Esophagus (tissue), 2 donors: ENCODE measurements at regions not wholly inside any gene's neighbourhood (a gene's known extent, or its start where the extent isn't known, plus 50 kb on each side); places are given as distances from the start of the nearest gene placed in this dataset.

Source experiments
- H3K27ac ChIP-seq, 2 donors: one replicate each; pipeline ENCODE4 v1.5.1; 2013; ENCODE audit warnings: low read depth in 2 of 2, mild to moderate bottlenecking in 2 of 2, inconsistent platforms in 1 of 2, low read length in 1 of 2, moderate library complexity in 1 of 2
- H3K27me3 ChIP-seq, 2 donors: one replicate each; pipeline ENCODE4 v1.6.1; 2013; ENCODE audit warnings: low read length in 2 of 2, control low read depth in 1 of 2, mild to moderate bottlenecking in 1 of 2; ENCODE audit not compliant: insufficient read depth in 2 of 2, control insufficient read depth in 1 of 2
- H3K36me3 ChIP-seq, 2 donors: one replicate each; pipeline ENCODE4 v1.6.1; 2013; ENCODE audit warnings: low read length in 1 of 2; ENCODE audit not compliant: control insufficient read depth in 2 of 2, insufficient read depth in 2 of 2
- H3K4me1 ChIP-seq, 2 donors: one replicate each; pipeline ENCODE4 v1.6.1; 2013; ENCODE audit warnings: low read length in 1 of 2; ENCODE audit not compliant: control insufficient read depth in 2 of 2, insufficient read depth in 2 of 2
- H3K4me3 ChIP-seq, 2 donors: one replicate each; pipeline ENCODE4 v1.5.1; 2013; ENCODE audit warnings: low read length in 2 of 2, mild to moderate bottlenecking in 2 of 2, low read depth in 1 of 2, moderate library complexity in 1 of 2
- H3K9me3 ChIP-seq, 2 donors: one replicate each; pipeline ENCODE4 v1.6.1; 2013; ENCODE audit warnings: mild to moderate bottlenecking in 2 of 2, low read depth in 1 of 2, low read length in 1 of 2, moderate library complexity in 1 of 2; ENCODE audit not compliant: control insufficient read depth in 2 of 2, insufficient read depth in 1 of 2
- WGBS, 2 donors: extraction: QIAGEN DNeasy Blood & Tissue Kit; methylation state at CpG; one replicate each; pipeline ENCODE4 v1.1.7; 2013; 5-methylcytosine and 5-hydroxymethylcytosine counted together
- donor health status: healthy with polysubstance abuse.
- donor health status: Bipolar disorder and iron deficiency.

GRCh38 chr5:133869519-133870335 lies 98.7 kb downstream of the C5orf15 start:
- Histone ChIP-seq H3K27me3 (no peaks in the 10 kb centered on the region), H3K4me3 (no peak overlapping the region), H3K27ac (no peak overlapping the region), H3K4me1 (peaks cover 3 to 5% of the 10 kb centered on the region in 2 donors), H3K9me3 (no peaks in the 10 kb centered on the region), H3K36me3 (no peaks in the 10 kb centered on the region)
- WGBS, 2 donors, result 65 to 76% methylated on average over 13 of the region's 13 CpGs

GRCh38 chr5:133868946-133869518 lies 99.4 kb downstream of the C5orf15 start:
- Histone ChIP-seq H3K36me3 (no peaks in the 10 kb centered on the region), H3K27ac (no peak overlapping the region), H3K9me3 (no peaks in the 10 kb centered on the region), H3K4me1 (peaks cover 3 to 5% of the 10 kb centered on the region in 2 donors), H3K4me3 (no peak overlapping the region), H3K27me3 (no peaks in the 10 kb centered on the region)
- 16 to 18% methylated on average over 16 of the region's 16 CpGs for WGBS, 2 donors

- no peaks in the 10 kb centered on the region for H3K27me3 ChIP-seq
- no peaks in the 10 kb centered on the region for H3K36me3 ChIP-seq
- H3K9me3 ChIP-seq, result no peaks in the 10 kb centered on the region
- 86 to 90% methylated on average over 10 of the region's 10 CpGs for WGBS, 2 donors
- no peak overlapping the region for H3K4me3 ChIP-seq
- no peak overlapping the region for H3K27ac ChIP-seq
- peaks cover 3 to 5% of the 10 kb centered on the region in 2 donors for H3K4me1 ChIP-seq
These were observed 100.4 kb downstream of the C5orf15 start for GRCh38 chr5:133867851-133868545.

GRCh38 chr5:133867341-133867740 lies 101.1 kb downstream of the C5orf15 start:
- H3K27me3 ChIP-seq, result no peaks in the 10 kb centered on the region
- H3K4me1 ChIP-seq, result peaks cover 3 to 5% of the 10 kb centered on the region in 2 donors
- no peak overlapping the region for H3K4me3 ChIP-seq
- no peak overlapping the region for H3K27ac ChIP-seq
- H3K9me3 ChIP-seq, result no peaks in the 10 kb centered on the region
- WGBS, 2 donors, result 63 to 67% methylated on average over 4 of the region's 4 CpGs
- no peaks in the 10 kb centered on the region for H3K36me3 ChIP-seq

GRCh38 chr5:133866903-133867245 lies 101.6 kb downstream of the C5orf15 start:
- Histone ChIP-seq H3K36me3 (no peaks in the 10 kb centered on the region), H3K4me3 (no peak overlapping the region), H3K27ac (no peak overlapping the region), H3K4me1 (peaks cover 3 to 5% of the 10 kb centered on the region in 2 donors), H3K27me3 (no peaks in the 10 kb centered on the region), H3K9me3 (no peaks in the 10 kb centered on the region)
- WGBS, 2 donors, result 65 to 77% methylated on average over 3 of the region's 3 CpGs

- Histone ChIP-seq H3K36me3 (no peaks in the 10 kb centered on the region), H3K4me3 (no peak overlapping the region), H3K9me3 (no peaks in the 10 kb centered on the region), H3K27me3 (no peaks in the 10 kb centered on the region), H3K27ac (no peak overlapping the region), H3K4me1 (peaks cover 3 to 6% of the 10 kb centered on the region in 2 donors)
- 89 to 94% methylated on average over 12 of the region's 12 CpGs for whole genome bisulfite sequencing, 2 donors
These were observed 102.1 kb downstream of the C5orf15 start for GRCh38 chr5:133866160-133866902.

- H3K36me3 ChIP-seq, result no peaks in the 10 kb centered on the region
- no peaks in the 10 kb centered on the region for H3K27me3 ChIP-seq
- no peaks in the 10 kb centered on the region for H3K9me3 ChIP-seq
- H3K27ac ChIP-seq, result no peak overlapping the region
- H3K4me1 ChIP-seq, result peaks cover 3 to 9% of the 10 kb centered on the region in 2 donors
- 68 to 74% methylated on average over 5 of the region's 5 CpGs for WGBS, 2 donors
- no peak overlapping the region for H3K4me3 ChIP-seq
These were observed 103.3 kb downstream of the C5orf15 start for GRCh38 chr5:133865113-133865512.

GRCh38 chr5:133864711-133865110 lies 103.7 kb downstream of the C5orf15 start:
- Histone ChIP-seq H3K4me1 (peaks cover 3 to 9% of the 10 kb centered on the region in 2 donors), H3K9me3 (no peaks in the 10 kb centered on the region), H3K36me3 (no peaks in the 10 kb centered on the region), H3K4me3 (no peak overlapping the region), H3K27me3 (no peaks in the 10 kb centered on the region), H3K27ac (no peak overlapping the region)
- WGBS, 2 donors, result 79 to 89% methylated on average over 5 of the region's 5 CpGs

GRCh38 chr5:133863857-133864585 lies 104.4 kb downstream of the C5orf15 start:
- Histone ChIP-seq H3K27me3 (no peaks in the 10 kb centered on the region), H3K36me3 (no peaks in the 10 kb centered on the region), H3K27ac (no peak overlapping the region), H3K9me3 (no peaks in the 10 kb centered on the region), H3K4me1 (peaks cover 3 to 9% of the 10 kb centered on the region in 2 donors), H3K4me3 (no peak overlapping the region)
- 72 to 73% methylated on average over 11 of the region's 11 CpGs for WGBS, 2 donors
